ENCODE measurements at regions not wholly inside any gene's neighbourhood (a gene's known extent, or its start where the extent isn't known, plus 50 kb on each side); places are given as distances from the start of the nearest gene placed in this dataset.

- Histone ChIP-seq H3K27me3 (ENCODE audit: insufficient read depth, low read length) (no peaks in the 10 kb centered on the region), H3K4me1 (ENCODE audit: insufficient read depth, low read length) (no peaks in the 10 kb centered on the region), H3K36me3 (ENCODE audit: insufficient read depth, low read length) (no peaks in the 10 kb centered on the region), H3K9me3 (ENCODE audit: insufficient read depth, low read depth, low read length) (no peaks in the 10 kb centered on the region), H3K27ac (ENCODE audit: low read depth, low read length) (no peak overlapping the region), H3K4me3 (ENCODE audit: low read length) (no peak overlapping the region), H3K9ac (ENCODE audit: low read depth, low read length) (no peak overlapping the region)
- 91% methylated on average over 3 of the region's 4 CpGs for WGBS
Observed at GRCh38 chr19:13604902-13605586, 98.8 kb upstream of the CACNA1A start.

GRCh38 chr19:13600802-13601201 is 94.5 kb upstream of the CACNA1A start:
- H3K27ac ChIP-seq (ENCODE audit: low read depth, low read length) = no peak overlapping the region

DNA sequence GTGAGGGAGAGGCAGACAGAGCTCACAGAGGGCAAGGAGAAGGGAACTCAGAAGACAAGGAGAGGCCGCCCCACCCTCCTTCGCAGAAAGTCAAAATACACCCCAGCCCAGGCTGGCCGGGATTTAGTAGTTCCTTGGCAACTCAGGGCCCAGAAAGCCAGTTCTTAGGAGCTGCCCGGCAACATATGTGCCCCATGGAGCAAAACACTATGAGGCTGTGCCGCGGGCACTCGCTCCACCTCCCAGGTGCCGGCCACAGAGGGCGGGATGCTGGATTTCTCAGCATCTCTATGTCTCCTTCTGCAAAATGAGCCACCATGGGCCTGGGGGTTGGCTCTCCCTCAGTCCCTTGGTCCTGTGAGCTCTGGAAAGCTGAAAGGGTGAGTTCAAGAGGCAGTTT is 93.8 kb upstream of the CACNA1A start:
- Histone ChIP-seq H3K27me3 (ENCODE audit: insufficient read depth, low read length) (no peaks in the 10 kb centered on the region), H3K27ac (ENCODE audit: low read depth, low read length) (no peak overlapping the region), H3K4me1 (ENCODE audit: insufficient read depth, low read length) (0 out of 2 replicates have a peak, but pooled peaks cover 2% of the 10 kb centered on the region), H3K9ac (ENCODE audit: low read depth, low read length) (no peak overlapping the region), H3K36me3 (ENCODE audit: insufficient read depth, low read length) (no peaks in the 10 kb centered on the region), H3K4me3 (ENCODE audit: low read length) (no peak overlapping the region), H3K9me3 (ENCODE audit: insufficient read depth, low read depth, low read length) (no peaks in the 10 kb centered on the region)
- WGBS = 91% methylated on average over 9 of the region's 9 CpGs

More at GRCh38 chr19:13600802-13601201, 94.5 kb upstream of the CACNA1A start:
- no peak overlapping the region for H3K4me3 ChIP-seq (ENCODE audit: low read length)
- no peak overlapping the region for H3K9ac ChIP-seq (ENCODE audit: low read depth, low read length)
- H3K9me3 ChIP-seq (ENCODE audit: insufficient read depth, low read depth, low read length) = no peaks in the 10 kb centered on the region
- 87% methylated on average over 6 of the region's 6 CpGs for WGBS
- no peaks in the 10 kb centered on the region for H3K27me3 ChIP-seq (ENCODE audit: insufficient read depth, low read length)
- 0 out of 2 replicates have a peak, but pooled peaks cover 2% of the 10 kb centered on the region for H3K4me1 ChIP-seq (ENCODE audit: insufficient read depth, low read length)
- H3K36me3 ChIP-seq (ENCODE audit: insufficient read depth, low read length) = no peaks in the 10 kb centered on the region

DNA sequence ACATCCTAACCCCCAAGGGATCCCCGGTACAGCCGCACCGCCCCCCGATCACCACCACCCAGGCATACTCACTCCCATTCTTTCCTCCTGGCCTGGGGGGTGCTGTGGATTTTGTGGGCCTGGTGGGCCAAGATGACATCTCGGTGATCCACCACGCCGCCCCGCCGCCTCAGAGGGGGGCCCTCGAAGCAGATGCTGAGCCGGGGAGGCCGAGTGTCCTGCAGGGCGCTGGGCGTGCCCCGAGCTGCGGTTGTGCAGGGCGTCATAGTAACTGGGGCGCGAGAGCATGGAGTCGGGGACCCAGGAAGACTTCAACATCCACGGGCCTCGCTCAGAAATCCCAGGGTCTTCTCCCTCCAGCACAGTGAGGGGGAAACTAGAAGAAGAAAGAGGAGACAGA is 93.4 kb upstream of the CACNA1A start:
- no peaks in the 10 kb centered on the region for H3K36me3 ChIP-seq (ENCODE audit: insufficient read depth, low read length)
- H3K9me3 ChIP-seq (ENCODE audit: insufficient read depth, low read depth, low read length) = no peaks in the 10 kb centered on the region
- no peak overlapping the region for H3K4me3 ChIP-seq (ENCODE audit: low read length)
- H3K4me1 ChIP-seq (ENCODE audit: insufficient read depth, low read length) = 0 out of 2 replicates have a peak, but pooled peaks cover 2% of the 10 kb centered on the region
- H3K27me3 ChIP-seq (ENCODE audit: insufficient read depth, low read length) = no peaks in the 10 kb centered on the region
- H3K27ac ChIP-seq (ENCODE audit: low read depth, low read length) = no peak overlapping the region
- H3K9ac ChIP-seq (ENCODE audit: low read depth, low read length) = no peak overlapping the region
- 92% methylated on average over 22 of the region's 22 CpGs for WGBS

DNA sequence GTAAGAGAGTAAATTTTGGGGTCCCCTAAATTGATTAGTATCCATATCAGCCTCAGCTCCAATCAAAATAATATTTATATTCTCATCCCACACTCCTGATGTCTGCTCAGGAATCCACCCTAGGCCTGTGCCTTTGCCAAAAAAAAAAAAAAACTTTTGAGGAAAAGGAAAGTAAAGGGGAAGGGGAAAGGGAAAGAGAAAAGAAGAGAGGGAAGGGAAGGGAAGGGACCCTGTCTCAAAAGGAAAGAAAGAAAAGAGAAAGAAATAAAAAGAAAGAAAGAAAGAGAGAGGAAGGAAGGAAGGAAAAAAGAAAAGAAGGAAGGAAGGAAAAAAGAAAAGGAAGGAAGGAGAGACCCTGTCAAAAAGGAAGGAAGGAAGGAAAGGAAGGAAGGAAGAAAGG is 91.8 kb upstream of the CACNA1A start:
- Histone ChIP-seq H3K27me3 (ENCODE audit: insufficient read depth, low read length) (no peaks in the 10 kb centered on the region), H3K9me3 (ENCODE audit: insufficient read depth, low read depth, low read length) (no peaks in the 10 kb centered on the region), H3K4me1 (ENCODE audit: insufficient read depth, low read length) (0 out of 2 replicates have a peak, but pooled peaks cover 2% of the 10 kb centered on the region), H3K4me3 (ENCODE audit: low read length) (no peak overlapping the region), H3K36me3 (ENCODE audit: insufficient read depth, low read length) (no peaks in the 10 kb centered on the region), H3K27ac (ENCODE audit: low read depth, low read length) (no peak overlapping the region), H3K9ac (ENCODE audit: low read depth, low read length) (no peak overlapping the region)

DNA sequence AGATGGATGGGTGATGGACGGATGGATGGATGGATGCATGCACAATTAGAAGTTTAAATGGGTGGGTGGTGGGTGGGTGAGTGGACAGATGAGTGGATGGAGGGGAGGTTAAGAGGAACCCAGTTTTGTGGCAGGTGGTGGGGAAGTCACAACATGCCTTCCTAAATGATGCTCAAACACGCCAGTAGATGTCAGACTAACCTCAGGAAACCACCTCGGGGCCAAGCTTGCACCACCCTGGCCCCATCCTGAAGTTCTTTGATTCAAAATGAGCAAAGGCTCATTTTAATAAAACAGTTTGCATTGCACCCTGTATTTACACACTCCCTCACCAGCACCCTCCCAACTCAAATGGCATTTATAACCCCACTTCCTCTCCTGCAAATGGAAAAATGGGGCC is 91.4 kb upstream of the CACNA1A start:
- no peaks in the 10 kb centered on the region for H3K27me3 ChIP-seq (ENCODE audit: insufficient read depth, low read length)
- 0 out of 2 replicates have a peak, but pooled peaks cover 2% of the 10 kb centered on the region for H3K4me1 ChIP-seq (ENCODE audit: insufficient read depth, low read length)
- H3K4me3 ChIP-seq (ENCODE audit: low read length) = no peak overlapping the region
- WGBS = 9% methylated on average over 3 of the region's 3 CpGs
- H3K9me3 ChIP-seq (ENCODE audit: insufficient read depth, low read depth, low read length) = no peaks in the 10 kb centered on the region
- H3K27ac ChIP-seq (ENCODE audit: low read depth, low read length) = no peak overlapping the region
- H3K9ac ChIP-seq (ENCODE audit: low read depth, low read length) = no peak overlapping the region
- no peaks in the 10 kb centered on the region for H3K36me3 ChIP-seq (ENCODE audit: insufficient read depth, low read length)

DNA sequence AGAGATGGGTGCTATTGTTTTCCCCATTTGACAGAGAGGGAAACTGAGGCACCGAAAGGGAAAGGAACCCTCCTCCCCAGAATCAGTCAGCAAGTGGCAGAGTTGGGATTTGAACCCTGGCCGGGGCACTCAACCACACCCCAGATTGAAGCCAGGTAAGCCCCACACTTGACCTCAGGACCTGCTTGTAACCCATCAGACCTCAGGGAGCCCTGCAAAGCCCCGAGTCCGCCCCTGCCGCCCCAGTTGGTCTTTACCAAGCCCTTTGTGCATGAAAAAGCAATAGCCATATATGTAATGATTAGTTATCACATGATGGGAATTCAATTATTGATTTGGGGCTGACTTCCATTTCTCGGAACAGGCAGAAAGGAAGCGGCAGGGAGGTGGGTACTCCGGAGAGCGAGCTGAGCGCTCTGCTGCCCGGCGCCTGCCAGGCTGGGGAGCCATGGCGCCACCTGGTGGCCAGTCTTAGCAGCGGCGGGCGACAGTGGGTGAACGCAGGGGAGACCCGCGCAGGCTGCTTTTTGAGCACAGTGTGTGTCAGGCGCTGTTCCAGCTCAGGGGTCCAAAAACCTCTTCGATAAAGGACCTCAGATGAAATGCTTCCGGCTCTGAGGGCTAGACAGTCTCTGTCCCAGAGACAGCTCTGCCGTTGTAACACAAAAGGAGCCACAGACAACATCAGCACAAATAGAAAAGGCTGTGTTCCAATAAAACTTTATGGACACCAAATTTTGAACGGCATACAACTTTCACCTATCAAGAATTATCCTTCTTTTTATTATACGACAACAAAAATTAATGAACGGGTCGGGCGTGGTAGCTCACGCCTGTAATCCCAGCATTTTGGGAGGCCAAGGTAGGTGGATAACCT is 82.9 kb upstream of the CACNA1A start:
- H3K4me3 ChIP-seq (ENCODE audit: low read length) = no peak overlapping the region
- H3K27me3 ChIP-seq (ENCODE audit: insufficient read depth, low read length) = no peaks in the 10 kb centered on the region
- WGBS = 32% methylated on average over 29 of the region's 29 CpGs

DNA sequence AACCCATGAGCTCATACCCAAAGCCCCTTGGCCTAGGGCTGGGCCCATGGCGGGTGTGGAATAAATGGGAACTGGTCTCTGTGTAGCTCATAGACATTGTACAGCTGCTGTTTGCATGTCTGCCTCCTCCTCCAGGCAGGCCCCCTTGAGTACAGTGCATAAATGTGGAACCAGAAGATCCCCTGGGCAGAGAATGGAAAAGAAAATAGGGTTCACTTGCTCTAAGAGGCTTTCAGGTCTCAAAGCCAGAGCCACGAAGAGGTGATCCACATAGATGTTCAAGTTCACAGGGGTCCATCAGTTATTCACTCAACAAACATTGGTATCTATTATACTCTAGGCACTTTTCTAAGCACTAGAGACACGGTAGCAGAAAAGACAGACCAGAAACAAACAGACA is 79.2 kb upstream of the CACNA1A start:
- Histone ChIP-seq H3K27me3 (ENCODE audit: insufficient read depth, low read length) (no peaks in the 10 kb centered on the region), H3K4me3 (ENCODE audit: low read length) (no peak overlapping the region), H3K27ac (ENCODE audit: low read depth, low read length) (no peak overlapping the region), H3K9me3 (ENCODE audit: insufficient read depth, low read depth, low read length) (no peaks in the 10 kb centered on the region), H3K9ac (ENCODE audit: low read depth, low read length) (no peak overlapping the region), H3K4me1 (ENCODE audit: insufficient read depth, low read length) (no peaks in the 10 kb centered on the region), H3K36me3 (ENCODE audit: insufficient read depth, low read length) (no peaks in the 10 kb centered on the region)
- WGBS = 78% methylated on average over 3 of the region's 3 CpGs

More for the DNA sequence above, 82.9 kb upstream of the CACNA1A start:
- Histone ChIP-seq H3K4me1 (ENCODE audit: insufficient read depth, low read length) (no peaks in the 10 kb centered on the region), H3K27ac (ENCODE audit: low read depth, low read length) (no peak overlapping the region), H3K9me3 (ENCODE audit: insufficient read depth, low read depth, low read length) (no peaks in the 10 kb centered on the region), H3K36me3 (ENCODE audit: insufficient read depth, low read length) (no peaks in the 10 kb centered on the region), H3K9ac (ENCODE audit: low read depth, low read length) (no peak overlapping the region)

DNA sequence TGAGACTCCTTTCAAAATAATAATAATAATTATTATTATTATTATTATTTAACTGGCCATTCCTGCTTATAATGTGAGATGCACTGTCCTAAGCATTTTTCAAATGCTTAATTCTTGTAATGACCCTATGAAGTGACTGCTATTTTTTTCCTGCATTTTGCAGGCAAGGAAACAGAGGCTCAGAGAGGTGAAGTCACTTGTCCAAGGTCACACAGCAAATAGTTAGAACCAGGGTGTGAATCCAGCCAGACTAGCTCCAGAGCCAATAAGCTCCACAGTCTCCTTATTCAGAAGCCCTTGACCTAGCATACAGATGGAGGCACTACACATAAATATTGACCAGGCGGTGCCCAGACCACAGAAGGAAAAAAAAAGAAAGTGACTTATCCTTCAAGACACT is 77.5 kb upstream of the CACNA1A start:
- Histone ChIP-seq H3K9ac (ENCODE audit: low read depth, low read length) (no peak overlapping the region), H3K36me3 (ENCODE audit: insufficient read depth, low read length) (no peaks in the 10 kb centered on the region), H3K4me3 (ENCODE audit: low read length) (no peak overlapping the region), H3K27me3 (ENCODE audit: insufficient read depth, low read length) (no peaks in the 10 kb centered on the region), H3K4me1 (ENCODE audit: insufficient read depth, low read length) (no peaks in the 10 kb centered on the region), H3K9me3 (ENCODE audit: insufficient read depth, low read depth, low read length) (no peaks in the 10 kb centered on the region), H3K27ac (ENCODE audit: low read depth, low read length) (no peak overlapping the region)
- 96% methylated on average over 1 of the region's 1 CpG for WGBS

DNA sequence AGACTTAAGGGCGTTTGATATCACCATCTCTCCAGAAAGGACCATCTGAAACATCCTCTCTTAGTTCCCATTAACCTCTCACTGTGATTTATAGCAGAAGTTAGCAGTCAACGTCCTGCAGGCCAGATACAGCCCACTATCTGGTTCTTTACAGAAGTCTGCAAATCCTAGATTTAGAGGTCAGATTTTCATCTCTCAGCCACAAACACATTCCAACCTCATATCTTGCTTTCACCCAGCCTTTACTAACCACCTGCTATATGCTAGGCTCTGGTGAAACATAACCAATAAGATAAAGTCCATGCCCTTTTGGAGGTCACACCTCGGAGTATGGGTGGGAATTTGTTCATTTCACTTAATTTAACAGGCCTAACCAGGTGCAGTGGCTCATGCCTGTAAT is 76.8 kb upstream of the CACNA1A start:
- no peak overlapping the region for H3K9ac ChIP-seq (ENCODE audit: low read depth, low read length)
- H3K9me3 ChIP-seq (ENCODE audit: insufficient read depth, low read depth, low read length) = no peaks in the 10 kb centered on the region
- H3K4me1 ChIP-seq (ENCODE audit: insufficient read depth, low read length) = no peaks in the 10 kb centered on the region
- 89% methylated on average over 3 of the region's 3 CpGs for WGBS
- no peak overlapping the region for H3K27ac ChIP-seq (ENCODE audit: low read depth, low read length)
- H3K4me3 ChIP-seq (ENCODE audit: low read length) = no peak overlapping the region
- no peaks in the 10 kb centered on the region for H3K27me3 ChIP-seq (ENCODE audit: insufficient read depth, low read length)
- no peaks in the 10 kb centered on the region for H3K36me3 ChIP-seq (ENCODE audit: insufficient read depth, low read length)

DNA sequence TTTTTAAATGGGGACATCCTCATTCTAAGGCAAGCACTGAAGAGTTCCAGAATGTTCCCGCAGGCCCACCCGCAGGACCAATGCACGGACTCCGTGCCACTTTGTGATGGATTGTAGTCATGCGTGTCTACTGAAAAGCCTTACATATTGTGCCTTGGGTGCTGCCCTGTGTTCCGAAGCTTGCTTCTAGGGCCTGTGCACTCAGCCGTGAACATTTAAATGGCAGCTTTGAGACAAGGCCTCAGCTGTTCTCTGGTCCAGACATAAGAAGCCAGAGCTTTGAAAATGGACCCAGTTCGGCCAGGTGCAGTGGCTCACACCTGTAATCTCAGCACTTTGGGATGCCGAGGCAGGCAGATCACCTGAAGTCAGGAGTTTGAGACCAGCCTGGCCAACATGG is 75.3 kb upstream of the CACNA1A start:
- no peaks in the 10 kb centered on the region for H3K36me3 ChIP-seq (ENCODE audit: insufficient read depth, low read length)
- H3K27me3 ChIP-seq (ENCODE audit: insufficient read depth, low read length) = no peaks in the 10 kb centered on the region
- peaks cover 7% of the 10 kb centered on the region; the same call in 1 of the 2 replicates for H3K9me3 ChIP-seq (ENCODE audit: insufficient read depth, low read depth, low read length)
- H3K4me1 ChIP-seq (ENCODE audit: insufficient read depth, low read length) = no peaks in the 10 kb centered on the region
- H3K9ac ChIP-seq (ENCODE audit: low read depth, low read length) = no peak overlapping the region
- 93% methylated on average over 9 of the region's 9 CpGs for WGBS
- H3K27ac ChIP-seq (ENCODE audit: low read depth, low read length) = no peak overlapping the region
- no peak overlapping the region for H3K4me3 ChIP-seq (ENCODE audit: low read length)

All from HUES64 (cell line).